Pancreas (tissue), 10 donors: ENCODE measurements at regions not wholly inside any gene's neighbourhood (a gene's known extent, or its start where the extent isn't known, plus 50 kb on each side); places are given as distances from the start of the nearest gene placed in this dataset.

ENCODE experiments used
- ATAC-seq, 4 donors: fragments of 200-7000 bp; cut with Tn5 transposase; one replicate each; pipeline versions ENCODE4 v1.8.0 to v1.9.1; 2020; ENCODE audit warnings: mild to moderate bottlenecking in 4 of 4, moderate library complexity in 4 of 4
- DNase-seq, 6 donors: peaks; one replicate each; pipeline ENCODE4 v3.0.0-alpha.2; 2020
- FAIRE-seq: peaks from 2 replicates; lab custom pipeline; 2012; peaks lifted over from hg19 to GRCh38; lab: Jason Lieb, UNC
- H3K27ac ChIP-seq, 4 donors: fragments of 200-600 bp; sonication (generic); 1 replicate in 3 of 4; 2 replicates in 1 of 4; pipeline versions ENCODE4 v1.5.0 to v1.8.0; 2020
- H3K27me3 ChIP-seq, 4 donors: fragments of 200-600 bp; one replicate each; pipeline ENCODE4 v1.8.0; 2021
- H3K36me3 ChIP-seq, 3 donors: fragments of 200-600 bp; sonication (generic) in 1 of 3; one replicate each; pipeline versions ENCODE4 v1.5.0 to v1.8.0; 2020 to 2021
- H3K4me1 ChIP-seq, 3 donors: fragments of 200-600 bp; one replicate each; pipeline ENCODE4 v1.8.0; 2021
- H3K4me3 ChIP-seq, 4 donors: fragments of 200-600 bp; sonication (generic) in 2 of 4; one replicate each; pipeline versions ENCODE4 v1.5.0 to v1.8.0; 2020 to 2021
- H3K9me3 ChIP-seq, 4 donors: fragments of 200-600 bp; one replicate each; pipeline ENCODE4 v1.8.0; 2021
- CTCF ChIP-seq, 4 donors: fragments of 200-600 bp; sonication (generic) in 3 of 4; IDR thresholded peaks; one replicate each; pipeline versions ENCODE4 v1.5.0 to v1.8.0; 2021; ENCODE audit warnings: antibody characterized with exemption in 4 of 4
- WGBS, 2 donors: extraction: QIAGEN DNeasy Blood & Tissue Kit; methylation state at CpG; one replicate each; pipeline ENCODE4 v1.1.7; 2013; 5-methylcytosine and 5-hydroxymethylcytosine counted together
- intact Hi-C, 3 donors: fragments of 100-400 bp; cut with DNase I; formaldehyde crosslinking; loops; one replicate each; pipeline versions ENCODE4 v1.11.1 to v1.14.2; 2022
- donor health status: healthy with polysubstance abuse.
- donor health status: DM: no; HTN: no; CAD: no; lungs with moderate emphysema.
- donor health status: DM: no; HTN: no; CAD: no.
- donor health status: control.
- donor health status: control.
- donor health status: Bipolar disorder and iron deficiency.
- donor health status: DM: yes; HTN: yes; CAD: no.
- donor health status: DM: no; HTN: no; CAD: no.
- donor health status: DM: no; HTN: no; CAD: no.
- donor health status: DM: yes; HTN: yes; CAD: no.

DNA sequence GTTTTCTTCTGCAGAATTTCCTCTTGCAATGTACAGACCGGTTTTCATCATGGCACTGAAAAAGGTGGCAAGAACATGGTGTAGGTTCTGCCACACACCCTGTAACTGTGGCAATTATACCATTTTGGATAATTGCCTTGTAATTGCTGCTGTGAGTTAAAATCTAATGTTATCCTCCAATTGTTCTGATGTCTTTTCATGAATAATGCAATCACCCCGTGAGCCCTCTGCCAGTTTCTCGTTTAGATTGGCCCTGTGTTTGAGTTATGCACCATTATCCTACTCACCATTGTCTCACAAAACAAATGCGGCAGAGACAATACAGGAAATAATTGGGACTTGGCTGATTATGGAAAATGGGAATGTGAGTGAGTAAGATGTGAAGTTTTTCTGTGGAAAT is 61.8 kb upstream of the MTNR1B start:
- DNase-seq: no peak
- intact Hi-C loops: no loop called here
- TF ChIP-seq CTCF (IDR thresholded peaks at IDR 0.05): no peak
- Histone ChIP-seq H3K4me1 (no peaks in the 10 kb centered on the region), H3K27me3 (no peaks in the 10 kb centered on the region), H3K27ac (no peak overlapping the region), H3K36me3 (no peaks in the 10 kb centered on the region), H3K9me3 (no peaks in the 10 kb centered on the region), H3K4me3 (no peak overlapping the region)
- no peak for FAIRE-seq
- WGBS, 2 donors: 59 to 65% methylated on average over 4 of the region's 4 CpGs
- no peak for ATAC-seq

DNA sequence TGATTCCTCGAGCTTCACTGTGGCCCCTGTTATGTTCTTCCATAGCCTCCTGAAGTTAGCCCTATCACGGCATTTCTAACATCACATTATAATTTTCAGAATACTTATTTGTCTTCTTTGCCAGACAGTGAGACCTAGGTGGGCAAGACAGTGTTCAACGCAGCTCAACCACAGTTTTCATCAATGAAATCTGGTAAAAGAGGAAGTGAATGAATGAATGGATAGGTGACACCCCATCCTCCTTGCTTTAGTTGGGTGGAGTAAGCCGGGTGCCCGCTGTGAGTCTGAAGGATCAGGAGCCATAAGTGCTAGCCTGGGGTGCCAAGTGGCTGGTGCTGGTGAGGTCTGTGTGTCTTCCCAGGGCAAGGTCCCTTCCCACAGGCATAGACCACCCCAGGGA is 60.2 kb upstream of the MTNR1B start:
- FAIRE-seq: no peak
- TF ChIP-seq CTCF (IDR thresholded peaks at IDR 0.05): no peak
- DNase-seq: no peak
- no peak for ATAC-seq
- Histone ChIP-seq H3K27me3 (no peaks in the 10 kb centered on the region), H3K27ac (no peak overlapping the region), H3K4me3 (no peak overlapping the region), H3K9me3 (no peaks in the 10 kb centered on the region), H3K4me1 (no peaks in the 10 kb centered on the region), H3K36me3 (no peaks in the 10 kb centered on the region)
- intact Hi-C loops: no loop called here
- 75 to 90% methylated on average over 5 of the region's 5 CpGs for WGBS, 2 donors

- DNase-seq (no peak), ATAC-seq (peak in 1 of 4 donors; percentile 25), FAIRE-seq (no peak)
- H3K4me3 ChIP-seq: no peak overlapping the region
- H3K27ac ChIP-seq: no peak overlapping the region
- intact Hi-C loops: no loop called here
- no peak for TF ChIP-seq CTCF (IDR thresholded peaks at IDR 0.05)
- 6 to 9% methylated on average over 2 of the region's 2 CpGs for WGBS, 2 donors
- H3K9me3 ChIP-seq: no peaks in the 10 kb centered on the region
- no peaks in the 10 kb centered on the region for H3K36me3 ChIP-seq
- no peaks in the 10 kb centered on the region for H3K4me1 ChIP-seq
- H3K27me3 ChIP-seq: no peaks in the 10 kb centered on the region
Measured at GRCh38 chr11:92911478-92911877, 58.0 kb upstream of the MTNR1B start.

GRCh38 chr11:92915551-92915950 is 53.9 kb upstream of the MTNR1B start:
- no peaks in the 10 kb centered on the region for H3K9me3 ChIP-seq
- H3K27ac ChIP-seq: no peak overlapping the region
- no peaks in the 10 kb centered on the region for H3K36me3 ChIP-seq
- no peaks in the 10 kb centered on the region for H3K27me3 ChIP-seq
- DNase-seq: peak in 1 of 6 donors; percentile 58
- intact Hi-C loops: no loop called here
- H3K4me1 ChIP-seq: no peaks in the 10 kb centered on the region
- no peak overlapping the region for H3K4me3 ChIP-seq
- no peak for ATAC-seq
- FAIRE-seq: no peak
- TF ChIP-seq CTCF (IDR thresholded peaks at IDR 0.05): no peak
- WGBS, 2 donors: 94 to 95% methylated on average over 39 of the region's 39 CpGs

- intact Hi-C loops: no loop called here
- ATAC-seq (no peak), FAIRE-seq (no peak), DNase-seq (no peak)
- Histone ChIP-seq H3K27me3 (no peaks in the 10 kb centered on the region), H3K36me3 (no peaks in the 10 kb centered on the region), H3K4me1 (no peaks in the 10 kb centered on the region), H3K9me3 (no peaks in the 10 kb centered on the region), H3K4me3 (no peak overlapping the region), H3K27ac (no peak overlapping the region)
- no peak for TF ChIP-seq CTCF (IDR thresholded peaks at IDR 0.05)
- WGBS, 2 donors: 56 to 58% methylated on average over 4 of the region's 4 CpGs
Measured at GRCh38 chr11:92916299-92916698, 53.2 kb upstream of the MTNR1B start.
